ENCODE measurements at regions not wholly inside any gene's neighbourhood (a gene's known extent, or its start where the extent isn't known, plus 50 kb on each side); places are given as distances from the start of the nearest gene placed in this dataset.
A peak's percentile ranks its signal among the peaks of the same experiment; 100 is the strongest.
"Not testable (repeated sequence)": the region's sequence is repeated elsewhere in the genome, so short reads cannot be mapped to it uniquely, and the experiment has no call there.

DNA sequence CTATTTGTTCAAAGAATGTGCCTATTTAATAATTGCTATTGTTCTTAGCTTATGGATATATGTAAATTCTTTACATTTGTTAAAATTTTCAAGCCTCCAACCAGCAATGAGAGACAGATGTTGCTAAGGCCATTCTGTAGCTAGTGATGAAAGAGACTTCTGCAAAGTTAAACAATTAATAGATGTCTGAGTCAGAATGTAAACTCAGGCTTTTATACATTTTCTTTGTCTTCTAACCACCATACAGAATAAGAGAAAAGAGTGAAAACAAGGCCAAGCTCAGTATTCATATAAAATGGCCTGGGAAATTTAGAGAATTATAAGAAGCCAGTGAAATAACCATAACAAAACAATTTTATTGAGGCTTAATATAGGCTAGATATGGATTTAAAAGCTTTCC is 1102.3 kb upstream of the SEL1L start:
- DNase-seq, result no peak

- no peak for DNase-seq
Observed at GRCh38 chr14:82636426-82636825, 1102.8 kb upstream of the SEL1L start.

DNA sequence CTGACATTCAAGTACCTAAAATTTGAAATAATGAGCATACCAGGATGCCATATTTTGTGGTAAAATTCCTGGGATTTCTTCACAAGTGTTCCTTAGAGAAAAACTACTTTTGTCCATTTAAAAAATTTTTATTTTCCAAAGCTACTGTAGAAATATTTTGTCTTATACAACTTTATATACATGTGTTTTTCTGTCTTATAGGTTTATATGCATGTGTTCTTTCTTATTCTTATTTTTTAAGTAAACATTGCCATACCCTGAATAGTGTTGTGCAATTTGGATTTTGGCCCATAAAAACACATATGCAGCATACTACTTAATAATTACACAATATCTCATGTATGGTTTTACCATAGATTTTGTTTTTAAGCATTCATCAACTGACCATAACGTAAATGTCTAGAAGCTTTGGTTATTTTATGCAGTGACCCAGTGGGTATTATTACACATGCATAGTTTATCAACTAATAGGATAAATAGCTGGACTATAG is 1107.4 kb upstream of the SEL1L start:
- DNase-seq, result no peak

DNA sequence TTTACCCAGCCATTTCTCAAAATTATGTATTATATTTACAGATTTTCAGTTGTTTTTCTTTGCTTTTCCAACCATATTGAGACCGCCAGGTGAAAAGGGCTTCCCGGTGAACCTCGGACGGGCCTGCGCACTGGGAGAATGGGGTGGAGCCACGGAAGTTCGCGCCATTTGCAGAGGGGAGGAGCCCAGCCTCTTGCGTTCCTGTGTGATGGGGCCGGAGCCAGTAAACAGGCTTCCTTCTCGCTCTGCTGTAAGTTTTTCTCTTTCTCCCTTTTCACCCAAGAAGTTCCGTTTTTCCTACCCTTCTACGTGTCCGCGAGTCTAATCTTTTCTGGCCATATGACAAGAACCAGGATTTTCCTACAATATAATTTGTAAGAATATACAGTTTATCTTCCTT is 1108.8 kb upstream of the SEL1L start:
- DNase-seq, result no peak

- DNase-seq, result no peak
Observed at GRCh38 chr14:82647088-82647810, 1113.6 kb upstream of the SEL1L start.

- no peak for DNase-seq
Observed at GRCh38 chr14:82655770-82656169, 1122.1 kb upstream of the SEL1L start.

- DNase-seq, result no peak
Observed at GRCh38 chr14:82657186-82657675, 1123.6 kb upstream of the SEL1L start.

DNA sequence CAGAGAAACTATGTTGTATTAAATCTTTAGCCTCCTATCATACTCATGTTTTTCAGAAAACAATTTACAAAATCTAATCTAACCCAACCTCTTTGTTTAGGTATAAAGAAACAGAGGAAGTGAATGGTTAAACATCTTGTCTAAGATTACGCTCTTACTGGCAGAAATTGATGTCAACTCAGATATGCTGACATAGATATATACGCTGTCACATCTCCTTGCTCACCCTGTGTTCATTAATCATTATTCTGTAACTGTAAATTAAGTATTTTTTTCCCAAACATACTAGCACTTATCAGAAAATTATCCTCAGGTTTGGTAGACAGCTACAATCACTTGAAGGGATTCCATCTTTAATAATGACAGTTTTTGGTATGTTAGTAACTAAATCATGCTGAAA is 1127.6 kb upstream of the SEL1L start:
- DNase-seq, result no peak

DNA sequence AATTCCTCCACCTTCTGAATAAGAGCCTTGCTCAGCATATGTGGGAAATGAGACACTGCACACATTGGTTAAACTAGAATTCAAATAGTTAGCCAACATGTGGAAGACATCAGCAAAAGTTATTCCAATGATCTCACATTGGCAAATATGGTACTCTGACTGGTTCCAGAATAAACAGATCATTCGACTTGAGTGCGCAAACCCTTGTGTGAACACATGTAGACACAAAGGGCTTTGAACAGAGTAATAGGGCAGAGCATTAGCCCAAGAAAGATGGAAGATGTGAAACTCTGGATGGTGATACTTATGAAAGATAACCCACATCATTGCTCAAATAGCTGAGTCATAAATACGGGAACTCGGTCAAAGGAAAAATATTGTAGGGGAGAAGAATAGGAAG is 1133.4 kb upstream of the SEL1L start:
- DNase-seq, result no peak

- DNase-seq, result no peak
Observed at GRCh38 chr14:82667501-82667900, 1133.8 kb upstream of the SEL1L start.

DNA sequence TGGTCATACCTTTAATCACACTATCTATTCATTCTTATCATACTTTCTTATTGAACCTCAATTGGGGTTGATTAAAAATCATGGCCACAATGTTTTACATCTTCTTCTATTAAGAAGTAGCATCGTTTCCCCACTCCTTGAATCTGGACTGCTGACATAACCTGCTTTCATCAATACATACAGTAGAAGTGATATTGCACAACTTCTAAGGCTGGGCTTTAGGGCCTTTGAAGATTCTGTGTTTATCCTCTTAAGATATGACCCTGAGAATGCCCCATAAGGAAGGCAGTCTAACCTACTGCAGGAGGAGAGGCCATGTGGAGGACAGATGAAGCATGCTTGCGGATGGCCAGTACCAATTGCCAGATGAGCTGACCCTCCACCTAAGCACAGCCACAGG is 1142.8 kb upstream of the SEL1L start:
- no peak for DNase-seq

DNA sequence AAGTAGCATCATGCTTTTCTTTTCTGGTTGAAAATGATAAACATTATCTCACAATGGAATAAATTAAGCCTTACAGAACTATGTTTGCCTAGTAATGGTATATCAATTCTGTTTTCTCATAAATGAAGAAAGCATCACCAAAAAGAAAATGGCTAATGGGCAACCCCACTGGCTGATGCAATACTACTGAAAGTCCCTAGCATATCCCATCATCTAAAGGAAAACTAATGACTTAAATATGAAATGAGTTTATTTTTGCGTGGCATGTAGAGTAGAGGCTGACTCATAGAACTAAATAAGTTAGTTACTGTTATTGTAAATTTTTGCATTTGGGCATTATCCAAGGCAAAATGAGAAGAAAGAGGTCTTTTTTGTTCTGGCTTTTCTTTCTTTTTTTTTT is 1156.3 kb upstream of the SEL1L start:
- no peak for DNase-seq

GRCh38 chr14:82691191-82691590 is 1157.5 kb upstream of the SEL1L start:
- not testable (repeated sequence) for DNase-seq

DNA sequence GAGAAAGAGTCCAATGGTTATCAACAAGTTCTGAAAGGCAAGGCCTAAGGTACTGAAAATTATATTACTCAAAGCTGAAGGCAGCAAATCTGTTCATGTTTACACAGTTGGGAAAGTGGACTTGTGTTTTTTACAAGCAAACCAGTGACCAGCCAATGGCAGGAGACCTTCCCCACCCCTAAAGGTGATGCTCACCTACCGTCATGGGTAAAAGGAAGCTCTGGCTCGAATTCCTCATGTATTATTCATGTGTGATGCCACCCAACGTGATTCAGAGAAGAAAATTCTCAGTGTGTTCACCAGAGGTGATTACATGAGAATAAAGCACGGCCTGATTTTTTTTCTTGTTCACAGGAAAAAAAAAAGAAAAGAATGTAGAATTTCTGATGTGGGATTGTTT is 1161.2 kb upstream of the SEL1L start:
- DNase-seq, result no peak

DNA sequence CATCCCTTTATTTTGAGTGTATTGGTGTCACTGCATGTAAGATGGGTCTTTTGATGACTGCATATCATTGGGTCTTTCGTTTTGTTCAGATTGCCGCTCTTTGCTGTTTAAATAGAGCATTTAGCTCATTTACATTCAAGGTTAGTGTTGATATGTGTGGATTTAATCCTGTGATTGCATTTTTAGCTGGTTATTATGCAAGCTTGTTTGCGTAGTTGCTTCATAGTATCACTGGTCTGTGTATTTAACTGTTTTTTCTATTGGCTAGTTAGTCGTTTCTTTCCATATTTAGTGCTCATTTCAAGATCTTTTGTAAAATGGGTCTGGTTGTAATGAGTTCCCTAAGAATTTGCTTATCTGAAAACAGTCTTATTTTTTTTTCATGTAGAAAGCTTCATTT is 1170.6 kb upstream of the SEL1L start:
- DNase-seq, result no peak

GRCh38 chr14:82710267-82710841 is 1176.7 kb upstream of the SEL1L start:
- peak in 1 of 5 experiments; percentile 39 for DNase-seq

DNA sequence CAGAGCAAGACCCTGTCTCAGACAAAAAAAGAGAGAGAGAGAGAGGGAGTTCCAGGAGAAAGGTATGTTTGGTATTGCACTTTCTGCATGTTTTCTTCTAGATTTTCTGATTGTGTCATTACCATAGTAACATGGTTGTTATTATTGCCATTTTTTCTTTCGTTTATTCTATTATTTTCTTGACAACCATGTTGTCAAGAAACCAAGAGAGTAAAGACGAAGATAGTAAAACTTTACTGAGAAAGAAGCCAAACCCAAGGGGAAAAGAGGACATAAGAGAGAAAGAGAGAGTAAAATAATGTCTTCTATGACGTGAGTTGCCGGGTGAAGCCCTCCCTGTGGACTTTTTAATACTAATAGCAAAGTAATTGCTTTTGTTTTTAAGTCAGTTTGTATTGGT is 1186.0 kb upstream of the SEL1L start:
- DNase-seq, result no peak

DNA sequence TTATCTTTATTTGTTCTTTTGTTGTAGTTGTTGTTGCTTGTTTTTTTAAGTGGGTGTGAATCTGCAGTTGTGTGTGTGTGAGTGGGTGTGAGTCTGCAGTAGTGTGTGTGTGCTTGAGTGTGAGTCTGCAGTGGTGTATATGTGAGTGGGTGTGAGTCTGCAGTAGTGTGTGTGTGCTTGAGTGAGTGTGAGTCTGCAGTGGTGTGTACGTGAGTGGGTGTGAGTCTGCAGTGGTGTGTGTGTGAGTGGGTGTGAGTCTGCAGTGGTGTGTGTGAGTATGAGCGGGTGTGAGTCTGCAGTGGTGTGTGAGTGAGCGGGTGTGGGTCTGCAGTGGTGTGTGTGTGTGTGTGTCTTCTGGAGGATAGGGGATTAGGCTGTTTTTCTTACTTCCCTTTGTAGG is 1186.8 kb upstream of the SEL1L start:
- no peak for DNase-seq

DNA sequence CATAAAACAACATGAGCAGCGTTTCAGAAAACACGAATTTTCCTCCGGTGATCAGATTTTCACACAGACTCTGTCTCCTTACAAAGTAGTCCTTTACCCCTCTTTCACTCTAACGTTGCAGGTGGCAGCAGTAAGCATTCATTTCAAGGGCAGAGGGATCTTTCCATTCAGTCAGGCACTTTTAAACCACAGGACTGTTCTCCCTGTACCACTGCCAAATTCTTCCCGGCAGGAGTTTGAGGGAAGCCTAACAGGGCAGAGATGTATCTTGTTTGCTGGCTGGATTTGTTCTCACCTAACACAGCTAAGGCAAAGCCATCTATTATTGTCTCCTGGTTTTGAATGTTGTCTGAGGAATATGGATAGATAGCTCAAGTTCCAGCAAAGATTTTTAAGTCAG is 1187.3 kb upstream of the SEL1L start:
- DNase-seq, result no peak

DNA sequence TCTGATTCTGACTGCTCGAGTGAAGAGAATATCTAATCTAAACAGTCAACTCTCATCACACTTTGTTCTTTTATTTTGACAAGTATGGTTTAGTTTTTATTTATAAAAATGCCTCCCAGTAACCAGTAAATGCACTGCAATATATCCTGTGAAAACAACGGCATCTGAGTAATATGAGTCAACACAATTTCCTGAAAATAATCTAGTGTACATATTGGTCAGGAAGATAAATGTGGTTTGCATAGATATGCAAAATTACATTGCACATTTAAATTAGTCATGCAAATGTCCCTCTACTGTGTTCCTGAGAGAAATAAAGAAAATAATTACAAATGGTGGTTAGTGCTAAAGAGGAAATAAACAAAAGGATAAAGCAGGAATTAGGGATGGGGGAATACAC is 1190.7 kb upstream of the SEL1L start:
- DNase-seq, result no peak

- DNase-seq, result no peak
Observed at GRCh38 chr14:82725213-82725612, 1191.6 kb upstream of the SEL1L start.

DNA sequence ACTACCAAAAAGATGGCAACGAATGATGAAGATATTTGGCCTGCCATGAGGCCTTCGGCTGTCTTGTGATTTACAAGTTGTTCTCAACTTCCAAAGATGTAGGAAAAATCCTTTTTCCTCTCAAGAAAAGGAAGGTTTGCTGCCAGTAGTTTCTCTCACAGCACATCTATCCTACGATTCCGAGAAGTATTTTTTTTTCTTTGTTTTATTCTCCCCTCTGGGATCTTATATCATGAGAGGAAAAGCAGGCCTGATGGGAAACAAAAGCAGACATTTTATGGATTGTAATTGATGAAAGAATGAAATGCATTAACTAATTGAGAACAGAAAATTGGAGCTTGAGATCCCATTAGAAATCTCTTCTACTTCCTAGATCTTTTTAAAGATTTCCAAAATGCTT is 1197.9 kb upstream of the SEL1L start:
- DNase-seq, result no peak

GRCh38 chr14:82740547-82740946 is 1206.9 kb upstream of the SEL1L start:
- no peak for DNase-seq

- no peak for DNase-seq
Observed at GRCh38 chr14:82755476-82755875, 1221.8 kb upstream of the SEL1L start.

GRCh38 chr14:82755923-82756322 is 1222.3 kb upstream of the SEL1L start:
- DNase-seq, result no peak
